Right renal pelvis (tissue), 4 donors: ENCODE measurements at regions not wholly inside any gene's neighbourhood (a gene's known extent, or its start where the extent isn't known, plus 50 kb on each side); places are given as distances from the start of the nearest gene placed in this dataset.

Source experiments
- DNase-seq, 4 donors: peaks; one replicate each; pipeline ENCODE4 v3.0.0-alpha.2; 2013; ENCODE audit warnings: low read depth in 4 of 4, low spot score in 3 of 4, missing footprints in 1 of 4

GRCh38 chr11:114848027-114848426, 169.7 kb downstream of the NXPE2 start:
- DNase-seq: no peak

GRCh38 chr11:114857281-114857680, 179.0 kb downstream of the NXPE2 start:
- no peak for DNase-seq

GRCh38 chr11:114864896-114865295, 186.6 kb downstream of the NXPE2 start:
- DNase-seq: no peak

GRCh38 chr11:114876234-114876633, 197.9 kb downstream of the NXPE2 start:
- DNase-seq: peak in 1 of 4 donors; percentile 18

GRCh38 chr11:114877976-114878375, 199.6 kb downstream of the NXPE2 start:
- no peak for DNase-seq

GRCh38 chr11:114880442-114880841, 202.1 kb downstream of the NXPE2 start:
- DNase-seq: no peak

- DNase-seq: no peak
Observed at GRCh38 chr11:114883472-114883871, 205.1 kb downstream of the NXPE2 start.

GRCh38 chr11:114886644-114887265, 208.4 kb downstream of the NXPE2 start:
- DNase-seq: no peak

- peak in 1 of 4 donors; percentile 1 for DNase-seq
Observed at GRCh38 chr11:114889594-114890011, 211.3 kb downstream of the NXPE2 start.

GRCh38 chr11:114890038-114890437, 211.7 kb downstream of the NXPE2 start:
- no peak for DNase-seq

GRCh38 chr11:114891911-114892310, 213.6 kb downstream of the NXPE2 start:
- DNase-seq: no peak

GRCh38 chr11:114892381-114893197, 214.3 kb downstream of the NXPE2 start:
- DNase-seq: no peak

- DNase-seq: no peak
Observed at GRCh38 chr11:114893329-114893728, 215.0 kb downstream of the NXPE2 start.

GRCh38 chr11:114896594-114896993, 218.3 kb downstream of the NXPE2 start:
- no peak for DNase-seq

- DNase-seq: no peak
Observed at GRCh38 chr11:114909866-114910265, 231.5 kb downstream of the NXPE2 start.

- DNase-seq: no peak
Observed at GRCh38 chr11:114912826-114913225, 234.5 kb downstream of the NXPE2 start.

- DNase-seq: no peak
Observed at GRCh38 chr11:114914231-114915005, 236.1 kb downstream of the NXPE2 start.

- no peak for DNase-seq
Observed at GRCh38 chr11:114915871-114916805, 237.8 kb downstream of the NXPE2 start.

- DNase-seq: peak; percentile 29 to 33 (median 32)
Observed at GRCh38 chr11:114918286-114918685, 240.0 kb downstream of the NXPE2 start.

GRCh38 chr11:114921697-114922096, 243.4 kb downstream of the NXPE2 start:
- no peak for DNase-seq
